HG03565 (cell line): ENCODE measurements at regions not wholly inside any gene's neighbourhood (a gene's known extent, or its start where the extent isn't known, plus 50 kb on each side); places are given as distances from the start of the nearest gene placed in this dataset.
A peak's percentile ranks its signal among the peaks of the same experiment; 100 is the strongest.
"Not testable (repeated sequence)": the region's sequence is repeated elsewhere in the genome, so short reads cannot be mapped to it uniquely, and the experiment has no call there.

Source experiments
- ATAC-seq: cut with Tn5 transposase; IDR thresholded peaks from one replicate; pipeline ENCODE4 v1.9.1; 2021; ENCODE audit warnings: mild to moderate bottlenecking, moderate library complexity; ENCODE audit not compliant: unreplicated experiment

- no peak for ATAC-seq
Measured at GRCh38 chr14:37889087-37889486, 293.7 kb downstream of the TTC6 start.

DNA sequence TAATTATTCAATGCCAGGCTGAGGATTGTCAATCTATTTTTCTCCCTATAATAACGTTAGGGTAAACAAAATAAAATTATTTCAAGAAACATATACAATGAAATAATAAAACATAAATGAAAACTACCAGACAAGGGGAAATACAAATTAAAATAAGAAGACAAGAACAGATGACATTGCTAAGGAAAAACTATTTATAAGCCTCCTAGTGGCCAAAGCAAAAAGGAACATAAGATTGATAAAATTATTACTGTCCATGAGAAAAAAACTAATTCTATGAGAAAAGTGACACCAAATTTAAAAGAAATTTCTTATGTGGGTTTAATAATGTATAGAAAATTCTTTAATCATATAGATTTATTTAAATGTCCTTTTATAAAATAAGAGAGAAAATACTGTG lies 294.7 kb downstream of the TTC6 start:
- ATAC-seq: no peak

DNA sequence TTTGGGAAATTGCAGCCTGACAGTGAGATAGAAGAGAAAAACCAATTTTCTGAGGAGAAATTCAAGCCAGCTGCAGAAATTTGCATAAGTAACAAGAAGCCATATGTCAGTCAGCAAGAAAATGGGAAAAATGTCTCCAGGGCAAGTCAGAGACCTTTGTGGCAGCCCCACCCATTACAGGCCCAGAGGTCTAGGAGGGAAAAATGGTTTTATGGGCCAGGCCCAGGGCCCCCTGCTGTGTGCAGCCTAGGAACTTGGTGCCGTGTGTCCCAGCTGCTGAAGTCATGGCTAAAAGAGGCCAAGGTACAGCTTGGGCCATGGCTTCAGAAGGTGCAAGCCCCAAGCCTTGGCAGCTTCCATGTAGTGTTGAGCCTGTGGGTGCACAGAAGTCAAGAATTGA lies 296.1 kb downstream of the TTC6 start:
- not testable (repeated sequence) for ATAC-seq

DNA sequence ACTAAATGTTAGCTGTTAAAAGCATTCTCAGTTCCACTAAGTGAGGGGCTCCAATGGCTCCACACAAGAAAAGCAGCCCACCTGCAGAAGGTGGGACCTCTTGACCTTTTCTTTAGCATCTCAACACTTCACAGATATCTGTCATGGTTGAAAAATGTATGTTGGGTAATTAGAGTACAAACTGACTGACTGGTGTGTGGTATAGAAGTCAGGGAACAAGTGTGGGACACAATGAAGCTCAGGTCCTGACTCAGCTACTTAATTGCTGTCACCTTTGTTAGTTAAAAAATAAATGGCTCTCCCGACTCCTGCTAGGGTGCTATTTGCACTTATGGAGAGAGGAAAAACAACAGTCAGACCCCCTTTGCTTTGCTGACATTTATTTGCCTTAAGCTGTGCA lies 299.0 kb downstream of the TTC6 start:
- no peak for ATAC-seq

GRCh38 chr14:37899365-37899764 lies 303.9 kb downstream of the TTC6 start:
- ATAC-seq: no peak

DNA sequence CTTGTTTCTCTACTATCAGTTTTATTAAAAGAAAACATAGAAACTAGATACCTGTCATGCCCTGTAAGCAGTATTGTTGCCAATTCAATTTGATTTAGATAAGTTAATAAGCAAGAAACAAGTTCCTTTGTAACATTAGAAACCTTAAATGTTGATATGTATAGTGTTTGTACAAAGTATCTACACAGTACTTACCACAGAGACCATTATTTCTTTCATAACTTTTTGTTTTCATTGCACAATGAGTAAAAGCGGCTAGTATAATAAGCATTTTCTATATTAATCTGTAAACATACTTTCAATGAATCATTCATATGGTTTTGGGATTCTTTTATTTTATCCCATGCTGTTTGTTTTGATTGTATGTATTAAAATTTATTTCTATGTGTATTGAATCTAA lies 305.1 kb downstream of the TTC6 start:
- ATAC-seq: no peak

DNA sequence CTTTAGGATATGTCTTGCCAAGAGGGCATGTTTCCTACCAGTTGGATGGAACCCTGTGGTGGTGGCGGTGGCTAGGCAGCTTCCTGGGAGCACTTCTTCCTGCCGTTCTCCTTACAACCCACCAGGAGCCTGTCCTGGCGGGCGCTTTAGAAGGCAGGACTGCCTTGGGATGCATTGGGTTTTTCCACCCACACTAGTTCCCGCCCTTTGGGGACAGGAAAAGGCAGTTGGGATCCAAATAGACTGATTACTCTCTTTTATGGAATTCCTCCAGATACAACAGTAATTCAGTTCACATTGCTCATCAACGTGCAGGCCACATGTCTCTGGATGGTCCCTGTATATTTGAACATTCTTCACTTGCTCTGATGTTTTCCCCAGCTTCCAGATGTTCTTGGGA lies 305.7 kb upstream of the SSTR1 start:
- no peak for ATAC-seq

- peak; percentile 54 for ATAC-seq
Measured at GRCh38 chr14:37903343-37904191, 304.1 kb upstream of the SSTR1 start.

DNA sequence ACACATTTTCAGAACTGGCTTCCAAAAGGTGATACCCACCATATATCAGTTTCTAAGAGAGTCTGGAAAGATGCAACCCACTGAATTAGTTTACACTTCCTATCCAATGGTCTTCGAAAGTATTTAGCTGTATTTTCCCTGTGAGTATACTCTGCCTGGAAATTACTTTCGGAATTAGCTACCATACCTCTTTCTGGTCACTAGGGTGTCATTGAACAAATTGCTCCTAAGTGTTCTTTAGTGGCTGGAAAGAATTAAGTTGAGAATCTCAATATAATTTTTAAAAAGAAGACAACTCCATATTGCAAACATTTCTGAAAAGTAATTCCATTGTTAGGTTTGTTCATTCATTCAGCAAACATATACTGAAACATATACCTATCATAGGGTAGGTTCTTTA lies 283.1 kb upstream of the SSTR1 start:
- no peak for ATAC-seq

DNA sequence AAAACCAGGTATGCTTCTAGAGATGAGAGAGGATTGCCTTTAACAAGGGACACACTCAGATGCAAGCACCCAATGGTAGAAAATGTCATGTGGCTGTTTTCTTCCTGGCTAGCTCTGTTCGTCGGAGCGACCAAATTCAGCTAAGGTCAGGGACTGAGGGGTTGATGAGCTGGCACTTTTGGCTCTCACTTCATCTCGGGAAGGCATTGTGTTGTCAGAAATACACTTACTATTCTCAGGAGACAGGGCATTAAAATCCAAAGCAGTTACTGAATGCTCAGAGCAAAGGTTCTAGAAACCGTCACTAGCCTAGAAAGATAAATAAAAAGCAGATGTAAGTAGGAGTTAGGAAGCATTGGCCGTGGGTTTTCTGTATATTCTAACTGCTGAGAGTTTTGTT lies 275.7 kb upstream of the SSTR1 start:
- no peak for ATAC-seq

- no peak for ATAC-seq
Measured at GRCh38 chr14:37932481-37932880, 275.2 kb upstream of the SSTR1 start.

GRCh38 chr14:37936971-37937370 lies 270.7 kb upstream of the SSTR1 start:
- no peak for ATAC-seq

GRCh38 chr14:37939442-37940028 lies 268.2 kb upstream of the SSTR1 start:
- no peak for ATAC-seq

GRCh38 chr14:37945959-37946358 lies 261.7 kb upstream of the SSTR1 start:
- ATAC-seq: no peak

GRCh38 chr14:37946819-37947218 lies 260.9 kb upstream of the SSTR1 start:
- ATAC-seq: no peak

DNA sequence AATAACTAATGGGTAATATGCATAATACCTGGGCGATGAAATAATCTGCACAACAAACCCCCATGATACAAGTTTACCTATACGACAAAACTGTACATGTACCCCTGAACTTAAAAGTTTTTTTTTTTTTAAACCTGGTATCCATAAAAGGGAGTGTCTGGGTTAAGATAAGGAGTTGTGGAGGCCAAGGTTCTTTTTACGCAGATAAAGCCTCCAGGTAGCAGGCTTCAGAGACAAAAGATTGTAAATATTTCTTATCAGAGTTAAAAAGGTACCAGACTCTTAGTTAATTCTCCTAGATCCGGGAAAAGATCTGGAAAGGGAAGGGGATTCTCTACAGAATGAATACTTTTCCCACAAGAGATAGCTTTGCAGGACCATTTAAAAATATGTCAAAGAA lies 259.4 kb upstream of the SSTR1 start:
- ATAC-seq: no peak

DNA sequence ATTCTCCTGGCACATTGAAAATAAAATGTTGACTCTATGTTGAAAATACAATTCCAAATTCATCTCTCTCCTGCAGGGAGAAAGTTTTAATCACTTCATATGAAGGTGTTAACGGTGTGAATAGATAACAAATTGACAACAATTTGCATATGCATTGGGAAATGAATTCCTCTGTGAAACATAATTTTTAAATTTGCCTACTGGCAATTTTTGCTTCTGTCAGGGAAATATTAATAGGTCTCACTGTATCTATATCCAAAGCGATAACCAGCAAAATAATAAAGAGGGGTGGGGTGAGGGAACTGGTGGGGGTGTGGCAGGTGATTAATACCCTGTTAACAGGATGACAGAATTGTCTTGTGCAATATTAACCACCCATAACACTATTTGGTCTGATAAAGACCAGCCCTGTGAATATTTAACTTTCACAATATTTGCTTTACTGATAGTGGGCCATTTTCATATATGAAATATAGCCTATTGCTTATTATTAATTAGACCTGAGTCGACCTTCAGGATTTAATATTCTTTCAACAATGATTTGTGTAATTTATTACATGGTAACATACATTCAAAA lies 239.0 kb upstream of the SSTR1 start:
- ATAC-seq: no peak

GRCh38 chr14:37969511-37969979 lies 238.2 kb upstream of the SSTR1 start:
- no peak for ATAC-seq

- ATAC-seq: no peak
Measured at GRCh38 chr14:37970696-37971095, 237.0 kb upstream of the SSTR1 start.

GRCh38 chr14:37972941-37973887 lies 234.5 kb upstream of the SSTR1 start:
- ATAC-seq: no peak

- no peak for ATAC-seq
Measured at GRCh38 chr14:37974421-37974820, 233.3 kb upstream of the SSTR1 start.
